Inferior parietal cortex (tissue), 1 donor: ENCODE measurements at regions not wholly inside any gene's neighbourhood (a gene's known extent, or its start where the extent isn't known, plus 50 kb on each side); places are given as distances from the start of the nearest gene placed in this dataset.

Experiments
- DNase-seq: peaks from one replicate; pipeline ENCODE4 v3.0.0-alpha.2; 2016; ENCODE audit errors: extremely low spot score

- DNase-seq, result no peak
Measured at GRCh38 chr7:10117815-10118214, 855.9 kb upstream of the PHF14 start.

GRCh38 chr7:10120936-10121335 is 852.7 kb upstream of the PHF14 start:
- DNase-seq, result peak; percentile 25

GRCh38 chr7:10121631-10122030 is 852.0 kb upstream of the PHF14 start:
- peak; percentile 57 for DNase-seq

- peak; percentile 87 for DNase-seq
Measured at GRCh38 chr7:10122551-10123100, 851.0 kb upstream of the PHF14 start.

- peak; percentile 62 for DNase-seq
Measured at GRCh38 chr7:10128748-10129147, 844.9 kb upstream of the PHF14 start.

- DNase-seq, result no peak
Measured at GRCh38 chr7:10138087-10138854, 835.4 kb upstream of the PHF14 start.

- no peak for DNase-seq
Measured at GRCh38 chr7:10146271-10146670, 827.4 kb upstream of the PHF14 start.

- DNase-seq, result no peak
Measured at GRCh38 chr7:10156972-10157371, 816.7 kb upstream of the PHF14 start.

GRCh38 chr7:10181996-10182395 is 791.7 kb upstream of the PHF14 start:
- no peak for DNase-seq

GRCh38 chr7:10192074-10192473 is 781.6 kb upstream of the PHF14 start:
- DNase-seq, result no peak

GRCh38 chr7:10205696-10206095 is 768.0 kb upstream of the PHF14 start:
- no peak for DNase-seq

- no peak for DNase-seq
Measured at GRCh38 chr7:10210000-10210399, 763.7 kb upstream of the PHF14 start.

- DNase-seq, result no peak
Measured at GRCh38 chr7:10211016-10211415, 762.7 kb upstream of the PHF14 start.

- no peak for DNase-seq
Measured at GRCh38 chr7:10211861-10212260, 761.8 kb upstream of the PHF14 start.

- no peak for DNase-seq
Measured at GRCh38 chr7:10212649-10213048, 761.0 kb upstream of the PHF14 start.

- DNase-seq, result no peak
Measured at GRCh38 chr7:10216462-10216861, 757.2 kb upstream of the PHF14 start.

GRCh38 chr7:10221084-10221483 is 752.6 kb upstream of the PHF14 start:
- DNase-seq, result no peak

GRCh38 chr7:10222976-10223375 is 750.7 kb upstream of the PHF14 start:
- DNase-seq, result no peak

- no peak for DNase-seq
Measured at GRCh38 chr7:10225275-10225674, 748.4 kb upstream of the PHF14 start.

GRCh38 chr7:10237306-10237705 is 736.4 kb upstream of the PHF14 start:
- DNase-seq, result no peak

GRCh38 chr7:10238641-10239040 is 735.0 kb upstream of the PHF14 start:
- DNase-seq, result no peak

GRCh38 chr7:10239695-10240345 is 733.9 kb upstream of the PHF14 start:
- no peak for DNase-seq

GRCh38 chr7:10245406-10245805 is 728.3 kb upstream of the PHF14 start:
- no peak for DNase-seq
